ENCODE measurements at regions not wholly inside any gene's neighbourhood (a gene's known extent, or its start where the extent isn't known, plus 50 kb on each side); places are given as distances from the start of the nearest gene placed in this dataset.

DNA sequence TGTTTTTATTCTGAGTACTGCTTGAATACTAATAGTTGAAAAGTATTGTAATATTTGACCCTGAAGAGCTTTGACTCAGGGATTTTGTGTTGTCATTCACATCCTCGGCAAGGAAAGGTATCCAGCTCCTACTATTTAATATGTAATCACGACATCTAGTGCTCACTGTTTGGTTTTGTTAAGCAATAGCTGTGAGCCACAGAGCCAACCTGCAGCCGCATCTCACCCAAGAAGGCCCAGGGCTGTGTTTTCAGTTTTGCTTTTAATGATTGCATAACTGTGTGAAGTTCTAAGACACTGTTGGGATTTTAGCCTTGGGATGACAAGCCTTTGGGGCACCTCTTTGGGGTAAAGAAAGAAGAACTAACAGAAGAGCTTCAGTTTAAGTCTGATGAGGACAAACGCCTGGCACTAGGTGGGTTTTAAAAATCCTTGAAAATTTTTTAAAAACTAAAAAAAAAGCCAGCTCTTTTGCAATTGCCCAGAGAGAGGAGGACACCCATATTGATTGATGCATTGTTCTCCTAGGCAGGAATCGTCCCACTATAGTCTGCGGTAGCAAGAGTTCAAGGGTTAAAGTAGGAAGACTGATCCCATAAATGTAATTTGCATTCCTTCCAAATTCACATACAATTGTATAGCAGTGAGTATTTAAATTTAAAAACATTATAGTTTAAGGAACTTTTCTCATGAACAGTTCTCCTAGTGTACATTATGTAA lies 157.8 kb downstream of the RELL1 start:
- TF ChIP-seq, protein P1, sequence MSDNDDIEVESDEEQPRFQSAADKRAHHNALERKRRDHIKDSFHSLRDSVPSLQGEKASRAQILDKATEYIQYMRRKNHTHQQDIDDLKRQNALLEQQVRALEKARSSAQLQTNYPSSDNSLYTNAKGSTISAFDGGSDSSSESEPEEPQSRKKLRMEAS (IDR thresholded peaks at IDR 0.05; ENCODE audit: low read depth, low read length) = no peak
- TF ChIP-seq POLR2A (IDR thresholded peaks at IDR 0.05; ENCODE audit: extremely low read depth, insufficient read length) (no peak), MYC (IDR thresholded peaks at IDR 0.05; ENCODE audit: low read depth, low read length) (no peak)
- TF ChIP-seq, protein P2, sequence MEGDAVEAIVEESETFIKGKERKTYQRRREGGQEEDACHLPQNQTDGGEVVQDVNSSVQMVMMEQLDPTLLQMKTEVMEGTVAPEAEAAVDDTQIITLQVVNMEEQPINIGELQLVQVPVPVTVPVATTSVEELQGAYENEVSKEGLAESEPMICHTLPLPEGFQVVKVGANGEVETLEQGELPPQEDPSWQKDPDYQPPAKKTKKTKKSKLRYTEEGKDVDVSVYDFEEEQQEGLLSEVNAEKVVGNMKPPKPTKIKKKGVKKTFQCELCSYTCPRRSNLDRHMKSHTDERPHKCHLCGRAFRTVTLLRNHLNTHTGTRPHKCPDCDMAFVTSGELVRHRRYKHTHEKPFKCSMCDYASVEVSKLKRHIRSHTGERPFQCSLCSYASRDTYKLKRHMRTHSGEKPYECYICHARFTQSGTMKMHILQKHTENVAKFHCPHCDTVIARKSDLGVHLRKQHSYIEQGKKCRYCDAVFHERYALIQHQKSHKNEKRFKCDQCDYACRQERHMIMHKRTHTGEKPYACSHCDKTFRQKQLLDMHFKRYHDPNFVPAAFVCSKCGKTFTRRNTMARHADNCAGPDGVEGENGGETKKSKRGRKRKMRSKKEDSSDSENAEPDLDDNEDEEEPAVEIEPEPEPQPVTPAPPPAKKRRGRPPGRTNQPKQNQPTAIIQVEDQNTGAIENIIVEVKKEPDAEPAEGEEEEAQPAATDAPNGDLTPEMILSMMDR (IDR thresholded peaks at IDR 0.05; ENCODE audit: low read depth, low read length) = no peak
- H3K4me3 ChIP-seq (ENCODE audit: low read depth, low read length) = no peak overlapping the region
- DNase-seq (ENCODE audit: low read depth) = peak; percentile 73

DNA sequence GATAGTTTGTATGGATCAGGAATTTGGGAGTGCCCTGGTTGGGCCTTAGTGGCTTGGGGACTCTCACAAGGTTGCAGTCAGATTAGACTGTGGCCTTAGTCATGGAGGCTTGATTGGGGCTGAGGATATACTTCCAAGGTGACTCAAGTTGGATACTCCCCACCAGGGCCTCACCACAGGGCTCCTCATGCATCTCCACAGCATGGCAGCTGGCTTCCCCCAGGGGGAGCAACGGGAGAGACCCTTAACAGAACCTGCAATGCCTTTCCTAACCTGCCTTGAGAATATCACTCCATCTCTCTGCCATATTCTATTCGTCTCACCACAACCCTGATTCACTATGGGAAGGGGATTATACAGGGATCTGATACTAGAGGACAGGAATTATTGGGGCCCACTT lies 161.9 kb downstream of the RELL1 start:
- TF ChIP-seq POLR2A (IDR thresholded peaks at IDR 0.05; ENCODE audit: extremely low read depth, insufficient read length) (no peak), MYC (IDR thresholded peaks at IDR 0.05; ENCODE audit: low read depth, low read length) (no peak)
- TF ChIP-seq, protein P2 (IDR thresholded peaks at IDR 0.05; ENCODE audit: low read depth, low read length) = no peak
- TF ChIP-seq, protein P1 (IDR thresholded peaks at IDR 0.05; ENCODE audit: low read depth, low read length) = no peak
- no peak for DNase-seq (ENCODE audit: low read depth)
- H3K4me3 ChIP-seq (ENCODE audit: low read depth, low read length) = no peak overlapping the region

DNA sequence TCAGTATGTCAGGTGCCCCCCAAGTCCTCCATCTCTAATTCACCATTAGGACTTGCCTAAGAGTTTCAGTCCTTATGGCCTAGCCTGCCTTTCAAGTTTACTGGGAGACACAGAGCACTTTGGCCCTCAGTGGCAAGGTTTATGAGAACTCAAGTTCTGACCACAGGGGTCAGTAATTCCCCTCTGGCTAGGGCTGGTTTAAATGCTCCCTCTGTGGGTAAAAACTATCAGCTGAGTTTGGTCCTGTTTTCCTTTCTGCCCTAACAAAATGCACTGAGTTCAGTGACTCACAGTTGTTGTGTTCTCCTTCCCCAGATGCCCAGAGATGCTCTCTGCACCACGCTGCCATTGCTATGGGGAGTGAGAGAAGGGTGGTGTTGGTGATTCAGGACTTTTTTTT lies 163.2 kb downstream of the RELL1 start:
- DNase-seq (ENCODE audit: low read depth) = no peak
- no peak for TF ChIP-seq MYC (IDR thresholded peaks at IDR 0.05; ENCODE audit: low read depth, low read length)
- TF ChIP-seq, protein P1 (IDR thresholded peaks at IDR 0.05; ENCODE audit: low read depth, low read length) = no peak
- TF ChIP-seq, protein P2 (IDR thresholded peaks at IDR 0.05; ENCODE audit: low read depth, low read length) = no peak
- no peak for TF ChIP-seq POLR2A (IDR thresholded peaks at IDR 0.05; ENCODE audit: extremely low read depth, insufficient read length)
- H3K4me3 ChIP-seq (ENCODE audit: low read depth, low read length) = no peak overlapping the region

DNA sequence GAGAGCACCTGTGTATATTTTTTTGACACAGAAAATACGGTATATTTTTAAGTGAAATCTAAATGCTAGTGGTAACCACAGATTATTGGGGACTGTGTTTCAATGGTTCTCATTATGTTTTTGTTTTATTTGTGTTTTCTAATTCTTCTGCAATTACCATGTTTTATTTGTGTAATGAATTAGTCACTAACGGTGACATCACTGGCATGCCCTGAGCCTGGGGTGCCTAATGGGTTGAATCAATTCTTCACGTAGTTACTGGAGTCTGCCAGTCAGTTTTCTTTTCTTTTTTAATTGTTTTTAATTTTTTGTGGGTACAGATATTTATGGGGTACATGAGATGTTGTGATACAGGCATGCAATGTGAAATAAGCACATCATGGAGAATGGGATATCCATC lies 168.8 kb downstream of the RELL1 start:
- H3K4me3 ChIP-seq (ENCODE audit: low read depth, low read length) = no peak overlapping the region
- TF ChIP-seq POLR2A (IDR thresholded peaks at IDR 0.05; ENCODE audit: extremely low read depth, insufficient read length) (no peak), MYC (IDR thresholded peaks at IDR 0.05; ENCODE audit: low read depth, low read length) (no peak)
- TF ChIP-seq, protein P1 (IDR thresholded peaks at IDR 0.05; ENCODE audit: low read depth, low read length) = no peak
- TF ChIP-seq, protein P2 (IDR thresholded peaks at IDR 0.05; ENCODE audit: low read depth, low read length) = no peak
- no peak for DNase-seq (ENCODE audit: low read depth)

DNA sequence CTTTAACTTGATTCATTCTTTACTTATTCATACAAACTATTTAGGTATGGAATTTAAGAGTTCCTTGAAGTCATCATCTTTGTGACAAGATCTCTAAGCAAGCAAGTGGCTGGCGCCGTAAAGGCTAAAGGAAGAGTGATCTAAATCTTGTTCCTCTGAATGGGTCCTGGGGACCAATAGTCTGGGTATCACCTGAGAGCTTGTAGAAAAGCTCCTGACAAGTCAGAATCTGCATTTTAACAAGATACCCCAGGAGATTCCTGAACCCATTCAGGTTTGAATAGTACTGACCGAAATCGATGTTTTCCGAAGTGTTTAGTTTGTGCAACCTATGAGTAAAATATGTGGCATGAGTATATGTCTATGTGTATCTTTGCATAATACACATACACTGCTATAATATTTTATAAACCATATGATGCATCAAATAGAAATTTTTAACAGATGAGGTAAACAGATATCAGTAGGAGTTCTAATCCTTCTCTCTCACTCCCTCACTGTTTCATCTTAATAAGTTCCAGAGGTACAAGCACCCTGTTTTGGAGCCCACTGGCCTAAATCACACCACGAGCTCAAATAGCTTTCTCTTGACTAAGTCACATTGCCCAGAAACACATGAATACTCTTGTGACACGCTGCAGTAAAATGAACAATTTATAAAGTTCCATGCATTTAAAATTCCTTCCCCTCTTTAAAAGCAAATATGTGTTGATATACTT lies 170.0 kb downstream of the RELL1 start:
- TF ChIP-seq POLR2A (IDR thresholded peaks at IDR 0.05; ENCODE audit: extremely low read depth, insufficient read length) (no peak), MYC (IDR thresholded peaks at IDR 0.05; ENCODE audit: low read depth, low read length) (no peak)
- TF ChIP-seq, protein P2 (IDR thresholded peaks at IDR 0.05; ENCODE audit: low read depth, low read length) = no peak
- TF ChIP-seq, protein P1 (IDR thresholded peaks at IDR 0.05; ENCODE audit: low read depth, low read length) = no peak
- DNase-seq (ENCODE audit: low read depth) = no peak

More for the DNA sequence above, 170.0 kb downstream of the RELL1 start:
- H3K4me3 ChIP-seq (ENCODE audit: low read depth, low read length) = no peak overlapping the region
